Stimulated activated CD8-positive, alpha-beta memory T cell treated with anti-CD3 and anti-CD28 coated beads, Interleukin-12 subunit alpha, Interleukin-12 subunit beta, amount 100 ng/mL, for 4 hours (primary cell): ENCODE measurements at regions not wholly inside any gene's neighbourhood (a gene's known extent, or its start where the extent isn't known, plus 50 kb on each side); places are given as distances from the start of the nearest gene placed in this dataset.

Experiments used
- DNase-seq: peaks from one replicate; pipeline ENCODE4 v3.0.0-alpha.2; 2020; ENCODE audit warnings: low read depth

DNA sequence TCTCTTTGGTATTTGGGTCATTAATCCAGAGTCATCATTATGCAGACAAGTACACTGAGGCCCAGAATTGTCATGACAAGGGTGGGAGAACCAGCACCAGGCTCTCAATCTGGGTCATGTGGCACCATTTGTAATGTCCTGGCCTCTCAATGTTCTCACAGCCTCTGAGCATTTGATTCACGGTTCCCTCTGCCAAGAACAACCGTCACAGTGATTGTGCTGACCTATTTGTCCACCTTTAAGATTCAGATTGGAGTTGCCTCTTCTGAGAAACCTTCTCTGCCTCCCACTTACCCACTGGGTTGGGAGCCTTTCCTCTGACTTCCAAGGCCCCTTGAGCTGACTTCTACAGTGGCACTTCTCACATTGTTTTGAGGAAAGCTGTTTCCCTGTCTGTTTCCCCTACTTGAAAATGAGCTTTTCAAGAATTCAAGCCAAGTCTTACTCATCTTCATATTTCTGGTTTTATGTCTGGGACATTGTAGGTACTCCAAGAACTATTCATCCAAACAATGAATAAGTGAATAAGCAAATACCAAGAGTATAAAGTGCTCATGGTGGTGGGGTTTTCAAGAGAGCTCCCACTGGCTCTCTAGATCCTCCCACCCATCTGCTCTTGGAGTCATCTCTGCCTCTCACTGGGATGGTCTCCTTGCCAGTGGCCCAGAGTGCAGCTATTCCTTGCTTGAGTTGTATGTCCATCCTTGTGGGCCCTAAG, 126.4 kb upstream of the E2F8 start:
- no peak for DNase-seq

DNA sequence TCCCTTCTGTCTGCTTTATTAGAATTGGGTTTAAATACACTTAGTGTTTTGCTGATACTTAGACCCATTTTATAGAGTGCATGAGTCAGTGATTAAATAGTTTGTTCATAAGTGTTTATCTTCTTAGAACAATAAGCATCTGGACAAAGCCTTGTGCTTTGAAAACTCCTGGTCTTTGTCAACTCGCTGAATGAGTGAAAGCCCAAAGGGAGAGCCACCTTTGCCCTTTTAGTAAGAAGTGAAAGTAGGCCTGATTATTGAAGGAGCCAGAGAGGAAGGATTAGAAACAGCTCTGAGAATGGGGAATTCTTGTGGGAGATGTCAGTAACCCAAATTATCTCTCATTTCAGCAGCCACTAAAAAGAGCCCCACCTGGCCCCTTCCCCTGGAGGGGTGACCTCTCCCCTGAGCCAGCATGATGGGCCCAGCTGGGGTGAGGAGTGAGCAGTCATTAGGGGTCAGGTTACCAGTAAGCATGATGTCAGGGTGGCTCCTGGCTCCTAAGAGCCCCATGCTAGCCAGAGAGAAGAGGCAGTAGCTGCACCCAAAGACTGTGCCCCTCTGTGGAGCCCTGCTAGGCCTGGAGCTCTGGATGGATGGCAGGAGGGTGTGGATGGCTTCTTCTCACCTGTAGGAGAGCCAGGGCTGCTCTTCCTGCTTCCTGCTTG, 125.1 kb upstream of the E2F8 start:
- DNase-seq = no peak

DNA sequence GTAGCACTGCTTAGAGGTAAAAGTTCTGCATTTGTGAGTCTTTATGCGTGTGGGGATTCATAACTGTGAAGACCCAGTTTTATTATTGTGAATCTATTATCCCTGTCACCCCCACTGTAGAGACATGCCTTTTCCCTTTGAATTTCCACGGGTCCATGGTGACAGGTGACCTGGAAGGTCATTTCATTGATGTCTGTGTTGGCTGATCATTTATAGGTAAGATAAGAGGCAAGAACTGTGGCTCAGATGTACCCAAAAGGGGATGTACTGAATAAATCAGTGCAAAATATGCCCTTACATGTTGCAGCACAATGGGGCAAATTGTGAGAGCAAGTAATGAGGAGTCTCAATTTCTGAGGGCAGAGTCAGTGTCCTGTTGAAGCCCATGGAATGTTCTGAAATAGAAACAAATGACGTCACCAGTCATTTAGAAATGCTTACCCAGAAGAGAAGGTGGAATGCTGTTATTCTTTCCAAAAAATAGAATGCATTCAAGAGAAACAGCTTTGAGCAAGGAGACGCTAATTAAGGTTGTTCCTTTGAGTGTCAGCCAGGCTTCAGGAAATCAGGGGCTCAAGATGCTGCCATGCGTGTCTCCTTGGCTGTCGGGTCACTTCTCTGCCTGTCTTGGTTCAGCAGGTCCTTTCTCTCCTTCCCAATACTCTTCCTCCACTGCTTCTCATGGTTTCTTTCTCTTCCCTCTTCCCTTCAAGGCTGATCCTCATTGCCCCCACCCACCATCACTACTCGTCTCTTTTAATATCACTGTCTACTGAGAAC, 118.7 kb upstream of the E2F8 start:
- DNase-seq = no peak

DNA sequence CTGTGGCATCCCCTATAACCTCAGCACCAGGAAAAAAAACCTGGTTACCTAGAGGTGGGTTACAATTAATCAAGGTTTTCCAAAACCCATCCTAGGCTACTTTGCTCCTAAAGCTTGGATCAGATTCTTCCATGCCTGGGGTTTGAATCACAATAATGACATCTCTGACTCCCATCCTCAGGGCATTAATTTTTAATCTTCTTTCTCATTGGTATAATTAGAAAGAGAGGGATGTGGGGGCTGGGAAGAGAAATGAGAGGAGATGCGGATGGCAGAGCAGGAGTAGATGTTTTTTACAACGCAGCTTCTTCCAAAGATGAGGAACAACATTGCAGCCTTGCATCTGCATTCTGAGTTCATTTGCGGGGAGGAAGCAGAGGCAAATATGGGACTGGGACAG, 117.2 kb upstream of the E2F8 start:
- no peak for DNase-seq

DNA sequence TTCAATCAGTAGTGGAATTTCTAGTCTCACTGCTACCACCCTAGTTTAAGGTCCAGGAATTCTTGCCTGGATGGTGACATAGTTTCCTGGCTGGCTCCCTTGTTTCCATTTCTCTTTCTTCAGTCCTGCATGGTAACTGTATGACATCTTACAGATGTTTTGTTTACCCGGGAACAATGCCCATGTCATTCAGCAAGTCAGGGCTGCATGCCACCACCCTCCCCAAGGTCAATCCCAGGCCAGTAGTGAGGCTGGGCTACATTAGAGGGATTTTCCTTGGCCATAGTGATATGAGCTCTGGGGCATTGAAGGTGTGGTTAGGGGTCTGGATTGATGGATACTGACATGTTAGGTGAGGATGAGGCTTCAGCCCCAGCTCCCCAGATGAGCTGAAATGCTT, 114.9 kb upstream of the E2F8 start:
- no peak for DNase-seq

DNA sequence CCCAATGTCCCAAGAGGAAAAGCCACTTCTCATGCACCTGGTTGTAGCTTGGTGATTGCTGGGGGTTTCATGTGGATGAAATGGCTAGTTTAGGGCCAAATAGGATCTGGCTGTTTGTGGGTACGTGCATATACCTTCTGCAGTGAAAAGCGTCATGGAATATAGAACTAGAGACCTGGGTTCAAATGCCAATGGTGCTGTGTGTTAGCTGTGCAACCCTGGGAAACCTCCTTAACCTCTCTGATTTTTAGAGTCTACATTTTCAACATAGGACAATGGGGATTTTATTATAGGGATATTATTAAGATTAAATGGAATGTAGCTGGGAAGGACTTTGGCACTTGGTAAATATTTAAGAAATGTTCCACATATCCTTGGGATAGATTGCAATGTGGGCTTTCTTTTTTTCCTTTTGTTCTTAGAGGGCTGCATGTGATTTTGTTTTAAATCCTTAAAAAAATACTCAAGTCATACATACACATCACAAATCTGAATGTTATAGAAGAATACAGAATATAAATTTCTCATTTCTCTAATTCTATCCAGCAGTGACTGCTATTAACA, 112.6 kb upstream of the E2F8 start:
- no peak for DNase-seq

DNA sequence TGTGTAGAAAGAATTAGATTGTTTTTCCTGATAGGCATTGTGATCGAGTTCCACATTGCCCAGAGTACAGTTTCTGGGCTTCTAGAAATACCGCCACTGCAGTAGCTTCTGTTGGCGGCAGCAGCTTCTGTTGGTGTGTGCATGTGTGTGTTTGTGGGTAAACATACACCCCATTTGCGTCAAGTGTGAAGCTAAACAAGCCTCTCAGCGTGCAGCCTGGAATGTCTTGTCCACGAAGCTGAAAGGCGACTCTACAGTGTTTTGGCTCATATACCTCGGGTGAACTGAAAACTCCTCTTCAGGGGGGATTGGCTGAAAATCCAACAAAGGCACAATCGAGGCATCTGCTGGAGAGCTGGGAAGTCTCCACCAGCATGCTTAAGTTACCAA, 112.0 kb upstream of the E2F8 start:
- no peak for DNase-seq

DNA sequence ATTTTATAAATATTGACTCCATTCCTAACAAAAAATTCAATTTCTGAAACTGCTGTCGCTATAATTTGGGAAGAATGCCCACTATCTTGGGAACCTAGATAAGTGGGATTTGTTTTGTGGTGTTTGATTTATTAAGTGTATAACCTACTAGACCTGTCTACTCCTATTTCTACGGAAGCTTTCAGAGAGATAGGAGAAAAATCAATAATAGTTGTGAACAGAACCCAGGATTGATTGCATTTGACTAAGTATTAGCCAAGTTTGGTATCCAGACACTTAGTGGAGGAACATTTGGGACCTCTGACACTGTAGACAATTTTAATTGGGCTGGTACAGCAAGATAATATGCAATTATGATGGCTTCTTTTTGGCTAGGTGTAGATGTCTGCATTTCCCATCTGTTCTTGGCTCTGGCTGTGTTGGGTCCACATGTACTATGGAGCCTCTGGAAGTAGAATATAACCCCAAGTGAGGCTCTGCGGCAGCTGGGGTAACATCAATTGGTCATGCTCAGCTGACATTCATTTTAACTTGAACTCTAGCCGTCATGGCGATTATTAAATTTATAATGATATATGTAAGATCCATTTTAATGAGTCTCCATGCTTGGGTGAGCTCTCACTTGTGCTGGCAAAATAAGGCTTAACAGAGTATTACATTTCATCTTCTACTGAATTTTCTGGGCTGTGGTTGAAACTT, 111.5 kb upstream of the E2F8 start:
- no peak for DNase-seq

DNA sequence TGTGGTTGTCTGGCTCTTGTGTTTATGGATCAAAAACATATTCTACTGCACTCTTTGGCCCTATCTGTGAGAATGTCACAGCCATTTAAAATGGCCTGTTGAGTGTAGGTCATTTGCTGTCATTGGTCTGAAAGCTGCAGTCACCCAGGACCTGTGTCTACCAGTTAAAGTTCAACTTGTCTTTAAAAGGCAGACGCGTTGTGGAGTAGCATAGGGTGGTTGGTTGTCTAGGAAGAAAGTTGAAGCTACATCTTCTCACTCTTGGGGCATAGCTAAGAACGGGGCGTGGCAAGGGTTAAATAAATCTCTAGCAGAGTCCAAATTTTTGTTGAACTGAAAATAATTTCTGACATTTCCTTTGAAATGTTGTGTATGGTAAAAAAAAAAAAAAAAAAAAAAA, 110.7 kb upstream of the E2F8 start:
- no peak for DNase-seq

DNA sequence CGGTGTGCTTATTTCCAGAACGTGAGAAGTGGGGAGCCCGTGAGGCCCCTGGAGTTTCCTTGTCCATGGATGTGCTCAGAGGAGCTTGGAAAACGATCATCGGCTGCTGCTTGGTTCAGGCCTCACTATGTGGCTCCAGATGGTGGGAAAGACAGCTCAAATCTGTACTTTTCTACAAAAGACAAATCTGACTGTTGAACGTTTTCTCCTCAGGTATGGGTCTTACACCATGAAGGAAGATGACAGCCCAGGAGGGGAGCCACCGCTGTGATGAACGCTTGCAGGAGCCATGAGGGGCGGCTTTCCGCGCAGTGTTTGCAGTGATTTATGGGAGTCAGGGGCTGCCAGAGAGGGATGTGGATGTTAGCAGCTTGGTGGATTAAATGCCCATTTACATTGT, 109.4 kb upstream of the E2F8 start:
- DNase-seq = no peak

DNA sequence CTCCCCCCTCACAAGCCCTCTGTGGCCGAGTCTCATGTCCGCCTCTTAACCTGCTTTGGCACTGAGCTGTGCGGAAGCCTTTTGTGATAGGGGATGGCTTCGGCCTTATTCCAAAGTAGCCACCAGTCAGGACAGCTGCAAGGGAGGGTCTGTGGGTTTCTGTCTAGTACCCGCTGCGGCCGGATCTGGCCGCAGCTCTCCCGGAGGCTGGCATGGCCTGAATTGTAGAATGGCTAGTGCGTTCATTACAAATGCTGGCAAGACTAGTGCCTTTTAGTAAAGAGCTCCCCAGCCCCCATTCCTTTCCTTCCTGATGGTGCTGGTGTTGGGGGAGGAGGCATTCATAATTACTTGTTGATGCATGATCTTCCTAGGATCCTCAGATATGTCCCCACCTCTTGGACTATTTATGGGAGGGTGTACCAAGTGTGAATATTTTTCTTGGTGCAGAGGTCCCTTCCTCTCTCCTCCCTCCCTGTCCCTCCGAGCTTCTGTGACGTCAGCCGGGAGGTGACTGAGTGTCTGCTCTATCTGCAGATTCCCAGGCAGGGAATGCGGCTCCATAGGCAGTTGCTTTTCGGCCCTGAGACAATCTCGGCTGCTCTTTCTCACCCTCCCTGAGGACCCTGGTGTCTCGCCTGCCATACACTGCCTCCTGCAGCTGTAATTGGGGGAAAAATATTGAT, 108.7 kb upstream of the E2F8 start:
- no peak for DNase-seq

DNA sequence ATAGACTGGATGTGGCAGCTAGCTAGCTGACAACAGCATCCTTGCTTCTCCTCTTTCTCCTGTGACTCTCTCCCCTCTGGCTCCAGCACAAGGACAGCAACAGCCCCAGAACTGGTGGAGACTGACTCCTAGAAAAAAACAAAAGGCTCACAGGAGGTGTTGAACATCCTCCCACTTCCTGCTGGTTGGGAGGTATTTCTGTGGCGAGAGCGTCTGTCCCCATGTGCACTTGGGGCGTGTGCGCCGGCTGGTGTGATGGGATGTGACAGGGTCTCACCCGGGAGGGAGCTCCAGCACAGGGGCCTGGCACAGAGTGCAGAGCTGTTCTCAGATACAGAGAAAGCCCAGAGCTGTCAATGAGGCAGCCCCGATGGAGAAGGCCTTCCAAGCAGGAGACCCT, 107.2 kb upstream of the E2F8 start:
- no peak for DNase-seq

DNA sequence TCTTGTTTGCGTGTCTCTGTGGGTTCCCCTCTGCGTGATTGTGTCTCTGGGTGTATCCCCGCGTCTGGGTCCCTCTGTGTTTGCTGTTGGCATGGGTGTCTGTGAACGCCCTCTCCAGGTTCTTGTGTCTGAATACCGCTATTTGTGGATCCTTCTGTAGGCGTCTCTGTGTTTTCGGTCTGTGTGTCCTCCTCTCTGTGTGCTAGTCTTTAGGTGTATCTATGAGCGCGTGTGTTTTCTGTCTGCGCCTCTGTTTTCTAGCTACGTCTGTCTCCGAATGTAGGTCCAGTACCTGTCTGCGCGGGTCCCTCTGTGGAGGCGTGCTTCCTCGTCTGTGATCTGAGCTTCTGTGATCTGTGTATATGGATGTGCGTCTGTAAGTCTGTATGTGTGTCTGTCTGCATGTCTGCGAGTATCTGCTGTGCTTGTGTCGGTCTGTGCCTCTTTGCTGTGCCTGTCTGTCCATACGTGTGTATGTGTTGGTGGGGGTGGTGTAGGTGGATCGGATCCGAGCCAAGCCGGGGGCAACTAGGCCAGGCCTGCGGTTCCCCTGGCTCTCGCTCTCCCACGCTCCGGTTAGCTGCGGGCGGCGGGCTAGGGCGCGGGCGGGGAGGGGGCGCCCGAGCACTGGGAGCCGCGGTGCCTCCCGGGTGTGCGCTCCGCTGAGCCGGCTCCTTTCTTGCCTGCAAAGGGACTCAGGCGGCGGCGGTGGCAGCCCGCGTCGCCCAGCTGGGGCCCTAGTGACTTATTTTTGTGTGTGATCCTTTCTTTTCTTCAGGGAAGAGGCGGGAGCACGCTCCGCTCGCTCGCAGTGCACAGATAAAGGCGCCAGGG, 105.3 kb upstream of the E2F8 start:
- DNase-seq = no peak

DNA sequence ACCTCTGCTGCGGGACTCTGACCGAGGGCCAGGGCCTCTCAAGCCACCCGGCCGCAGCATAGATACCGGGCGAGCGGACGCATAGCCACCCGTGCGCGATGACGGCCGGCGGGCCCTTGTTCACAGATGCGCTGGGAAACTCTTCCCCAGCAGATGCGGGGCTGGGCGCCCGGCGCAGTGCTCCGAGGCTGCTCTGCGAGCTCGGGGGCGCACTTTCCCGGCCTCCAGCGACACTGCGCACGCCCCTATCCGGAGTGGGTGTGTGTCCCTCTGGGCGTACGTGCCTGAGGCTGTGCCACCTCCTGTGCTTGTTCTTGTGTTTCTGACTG, 104.7 kb upstream of the E2F8 start:
- no peak for DNase-seq

DNA sequence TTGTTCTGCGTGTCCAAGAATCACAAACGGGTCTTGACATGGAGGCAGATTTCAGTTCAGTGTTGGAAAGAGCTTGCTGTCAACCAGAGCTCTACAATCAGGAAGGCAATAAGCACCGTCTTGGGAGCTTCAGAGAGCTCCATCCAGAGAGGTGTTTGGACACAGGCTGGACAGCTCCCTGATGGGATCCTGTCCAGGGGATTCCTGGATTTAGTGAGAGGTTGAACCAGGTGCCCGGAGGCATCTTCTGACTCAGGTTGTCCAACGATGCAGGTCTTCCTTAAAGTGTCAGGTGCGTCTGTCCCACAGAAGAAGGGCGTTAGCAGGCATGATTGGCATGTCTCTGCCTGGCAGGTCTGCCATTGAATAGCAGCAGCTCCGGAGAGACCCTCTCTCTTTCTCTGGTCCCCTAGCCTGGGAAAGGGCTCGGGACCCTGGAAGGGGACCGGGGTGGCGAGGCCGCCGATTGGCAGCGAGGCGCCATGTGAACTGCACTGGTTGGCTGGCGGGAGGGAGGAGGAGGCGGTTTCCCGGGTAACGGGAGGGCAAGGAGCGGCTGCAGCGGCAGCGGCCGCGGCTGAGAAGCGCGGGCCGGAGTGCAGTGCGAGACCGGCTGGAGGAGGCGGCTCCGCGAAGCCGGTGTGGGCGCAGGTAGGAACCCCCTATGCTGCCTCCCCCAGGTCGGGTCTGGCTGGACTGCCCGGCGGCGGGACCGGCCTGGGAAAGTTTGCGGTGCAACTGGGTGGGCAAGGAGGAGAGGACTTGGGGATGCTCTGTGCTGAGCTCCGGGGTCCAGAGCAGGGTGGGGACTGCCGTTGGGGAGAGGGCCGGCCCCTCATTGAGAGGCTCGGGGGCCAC, 104.1 kb upstream of the E2F8 start:
- DNase-seq = no peak

DNA sequence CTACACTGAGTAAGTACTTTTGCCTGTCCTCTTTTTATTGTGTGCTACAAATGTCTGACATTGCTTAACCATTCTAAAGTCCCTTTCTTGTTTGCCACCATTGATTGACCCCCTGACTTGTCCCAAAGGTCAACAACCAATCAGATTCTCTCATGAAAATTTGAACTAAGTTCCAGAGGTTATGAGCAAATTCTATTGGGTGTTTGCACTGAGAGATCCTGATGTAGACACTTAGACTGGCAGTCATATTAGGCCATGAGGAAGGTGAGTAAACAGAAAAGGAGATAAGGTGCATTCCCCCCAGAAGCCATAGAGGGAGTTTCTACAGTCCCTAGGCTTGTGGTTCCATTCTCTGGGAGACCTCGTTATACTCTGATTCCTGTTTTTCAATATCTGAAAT, 101.3 kb upstream of the E2F8 start:
- DNase-seq = no peak

DNA sequence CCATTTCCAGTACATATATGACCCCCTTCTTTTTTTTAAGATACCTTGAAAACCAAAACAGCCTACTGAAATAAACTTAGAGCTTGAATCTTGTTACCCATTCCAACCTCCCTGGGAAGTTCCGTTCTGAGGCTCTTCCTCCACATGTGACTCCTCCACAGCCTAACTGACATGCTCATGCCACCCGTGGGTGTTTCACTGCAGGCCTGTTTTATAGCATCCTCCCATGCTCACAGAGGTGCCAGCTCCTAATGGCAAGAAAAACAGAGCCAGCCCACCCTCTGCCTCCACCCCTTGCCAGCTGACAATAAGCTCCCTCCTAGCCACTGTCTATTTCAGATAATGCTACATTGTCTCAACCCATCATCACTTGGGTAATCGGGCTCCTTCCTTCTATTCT, 97.6 kb upstream of the E2F8 start:
- no peak for DNase-seq

DNA sequence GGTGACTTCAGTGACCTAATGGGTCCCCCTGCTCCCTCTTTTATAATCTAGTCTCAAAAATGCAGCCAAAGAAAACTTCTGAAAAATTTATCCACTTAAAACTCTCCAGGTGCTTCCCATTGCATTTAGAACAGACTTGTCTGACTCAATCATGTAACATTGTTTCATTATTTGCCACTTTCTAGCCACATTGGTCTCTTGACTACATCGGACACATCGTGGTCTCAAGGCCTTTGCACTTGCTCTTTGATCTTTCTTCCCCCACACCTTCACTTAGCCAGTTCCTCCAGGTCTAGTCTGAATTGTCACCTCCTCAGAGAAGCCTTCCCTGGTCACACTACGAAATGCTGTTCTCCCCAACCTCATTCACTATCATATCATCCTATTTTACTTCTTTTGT, 97.0 kb upstream of the E2F8 start:
- no peak for DNase-seq

DNA sequence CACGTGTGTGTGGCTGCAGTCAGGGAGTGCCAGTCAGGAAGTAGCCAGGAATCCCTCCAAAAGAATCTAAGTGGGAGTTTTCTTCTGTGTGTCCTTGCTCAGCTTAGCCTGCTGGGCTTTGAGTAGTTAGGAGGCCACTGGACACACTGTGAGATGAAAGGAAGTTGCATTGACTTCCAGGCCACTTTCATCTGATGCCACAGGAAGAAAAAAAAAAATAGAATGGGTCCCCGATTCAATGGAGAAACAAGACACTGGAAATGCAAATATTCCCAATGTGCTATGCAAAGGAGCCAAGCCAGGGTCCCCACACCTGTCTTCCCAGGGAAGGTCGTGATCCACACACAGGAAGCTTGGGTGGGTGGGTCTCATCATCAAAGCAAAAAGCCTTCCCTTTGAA, 95.6 kb upstream of the E2F8 start:
- no peak for DNase-seq

DNA sequence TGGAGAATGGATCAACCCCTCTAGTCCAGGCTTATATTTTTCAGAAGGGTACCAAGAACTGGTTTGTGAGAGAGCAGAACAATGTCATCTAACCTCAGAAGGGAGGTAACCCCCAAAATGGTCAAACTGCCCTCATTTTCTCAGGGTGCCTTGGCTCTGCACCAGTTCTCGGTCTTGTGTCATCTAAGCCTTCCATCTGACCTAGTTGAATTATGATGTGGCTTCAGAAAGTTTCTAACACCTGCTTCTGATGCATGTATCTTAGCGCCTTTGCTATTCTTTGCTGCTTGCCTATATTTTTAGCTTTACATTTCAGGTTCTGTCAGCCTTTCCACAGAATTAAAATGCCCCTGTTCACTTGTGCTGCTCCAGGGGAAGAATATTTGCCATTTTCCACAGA, 91.7 kb upstream of the E2F8 start:
- DNase-seq = no peak
